NB4 (cell line): ENCODE measurements at regions not wholly inside any gene's neighbourhood (a gene's known extent, or its start where the extent isn't known, plus 50 kb on each side); places are given as distances from the start of the nearest gene placed in this dataset.

Source experiments
- CTCF ChIP-seq: IDR thresholded peaks from one replicate; pipeline ENCODE4 v1.5.1; 2012; ENCODE audit warnings: low read depth, low read length
- MAX ChIP-seq: IDR thresholded peaks from 2 replicates; pipeline ENCODE4 v1.6.1; 2011; ENCODE audit warnings: low read depth, low read length
- MYC ChIP-seq: IDR thresholded peaks from 2 replicates; pipeline ENCODE4 v1.6.1; 2011; ENCODE audit warnings: low read depth, low read length
- POLR2A ChIP-seq: IDR thresholded peaks from 2 replicates; pipeline ENCODE4 v1.6.1; 2011; ENCODE audit warnings: mild to moderate bottlenecking; ENCODE audit not compliant: insufficient read length; ENCODE audit errors: extremely low read depth

GRCh38 chr9:115494393-115494792 is 376.4 kb upstream of the TNC start:
- TF ChIP-seq MAX (no peak), POLR2A (no peak), CTCF (no peak), MYC (no peak)
